ENCODE measurements at regions not wholly inside any gene's neighbourhood (a gene's known extent, or its start where the extent isn't known, plus 50 kb on each side); places are given as distances from the start of the nearest gene placed in this dataset.

- Histone ChIP-seq H3K4me1 (ENCODE audit: control insufficient read depth, extremely low read depth, insufficient read depth, low read length) (no peaks in the 10 kb centered on the region), H3K79me2 (ENCODE audit: control insufficient read depth, insufficient read depth, low read length) (no peaks in the 10 kb centered on the region), H4K20me1 (ENCODE audit: control insufficient read depth, extremely low read depth, insufficient read depth, low read length) (no peaks in the 10 kb centered on the region), H3K36me3 (ENCODE audit: control insufficient read depth, insufficient read depth, low read length) (no peaks in the 10 kb centered on the region), H3K27ac (ENCODE audit: insufficient read depth, low read length) (no peak overlapping the region), H3K4me2 (ENCODE audit: extremely low read depth, insufficient read depth, low read length) (no peak overlapping the region), H3K9ac (ENCODE audit: insufficient read depth, low read length) (no peak overlapping the region), H3K27me3 (ENCODE audit: control insufficient read depth, insufficient read depth, low read length) (no peaks in the 10 kb centered on the region), H2AFZ (ENCODE audit: low read length) (no peak overlapping the region), H3K9me3 (ENCODE audit: control insufficient read depth, insufficient read depth, low read depth, low read length) (no peaks in the 10 kb centered on the region), H3K4me3 (replicated peaks in 1 of 4; ENCODE audit: control extremely low read depth in 1 of 4, insufficient read depth in 1 of 4, low read depth in 3 of 4, low read length in 4 of 4) (no peak overlapping the region)
- TF ChIP-seq CTCF (conservative IDR thresholded peaks at IDR 0.05 in 1 of 2, IDR thresholded peaks at IDR 0.05 in 1 of 2; ENCODE audit: low read depth in 1 of 2, low read length in 2 of 2), result no peak
- TF ChIP-seq EZH2 (IDR thresholded peaks at IDR 0.05; ENCODE audit: low read length, missing control alignments), result no peak
- DNase-seq (ENCODE audit: low read depth in 2 of 2), result no peak
Measured at GRCh38 chr2:41775366-41776025, 272.3 kb upstream of the PKDCC start.

DNA sequence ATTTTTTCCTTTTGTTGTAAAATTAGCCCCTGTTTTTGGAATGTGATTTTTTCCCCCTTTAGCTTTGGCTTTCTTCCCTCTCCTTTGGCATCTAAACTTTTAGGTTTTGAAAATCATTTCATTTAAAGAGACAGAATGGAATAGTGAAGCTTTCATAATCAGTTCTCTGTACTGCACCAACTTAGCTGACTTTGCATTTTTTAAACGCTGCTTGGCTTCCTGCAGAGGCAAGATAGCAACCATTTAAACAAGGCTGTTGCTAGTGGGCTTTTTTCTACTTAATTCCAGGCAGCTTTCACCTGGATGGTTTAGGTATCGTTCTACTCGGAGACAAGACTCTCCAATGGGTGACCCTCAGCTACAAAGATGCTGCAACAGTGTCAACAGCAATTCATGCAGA is 267.9 kb upstream of the PKDCC start:
- TF ChIP-seq EZH2 (IDR thresholded peaks at IDR 0.05; ENCODE audit: low read length, missing control alignments), result no peak
- no peak for TF ChIP-seq CTCF (conservative IDR thresholded peaks at IDR 0.05 in 1 of 2, IDR thresholded peaks at IDR 0.05 in 1 of 2; ENCODE audit: low read depth in 1 of 2, low read length in 2 of 2)
- no peak overlapping the region for H3K4me2 ChIP-seq (ENCODE audit: extremely low read depth, insufficient read depth, low read length)
- no peaks in the 10 kb centered on the region for H3K9me3 ChIP-seq (ENCODE audit: control insufficient read depth, insufficient read depth, low read depth, low read length)
- H3K9ac ChIP-seq (ENCODE audit: insufficient read depth, low read length), result no peak overlapping the region
- H4K20me1 ChIP-seq (ENCODE audit: control insufficient read depth, extremely low read depth, insufficient read depth, low read length), result no peaks in the 10 kb centered on the region
- no peak overlapping the region for H2AFZ ChIP-seq (ENCODE audit: low read length)
- no peak overlapping the region for H3K27ac ChIP-seq (ENCODE audit: insufficient read depth, low read length)
- H3K27me3 ChIP-seq (ENCODE audit: control insufficient read depth, insufficient read depth, low read length), result no peaks in the 10 kb centered on the region
- no peak for DNase-seq (ENCODE audit: low read depth in 2 of 2)
- no peaks in the 10 kb centered on the region for H3K79me2 ChIP-seq (ENCODE audit: control insufficient read depth, insufficient read depth, low read length)
- no peaks in the 10 kb centered on the region for H3K4me1 ChIP-seq (ENCODE audit: control insufficient read depth, extremely low read depth, insufficient read depth, low read length)
- H3K4me3 ChIP-seq (replicated peaks in 1 of 4; ENCODE audit: control extremely low read depth in 1 of 4, insufficient read depth in 1 of 4, low read depth in 3 of 4, low read length in 4 of 4), result no peak overlapping the region
- no peaks in the 10 kb centered on the region for H3K36me3 ChIP-seq (ENCODE audit: control insufficient read depth, insufficient read depth, low read length)

DNA sequence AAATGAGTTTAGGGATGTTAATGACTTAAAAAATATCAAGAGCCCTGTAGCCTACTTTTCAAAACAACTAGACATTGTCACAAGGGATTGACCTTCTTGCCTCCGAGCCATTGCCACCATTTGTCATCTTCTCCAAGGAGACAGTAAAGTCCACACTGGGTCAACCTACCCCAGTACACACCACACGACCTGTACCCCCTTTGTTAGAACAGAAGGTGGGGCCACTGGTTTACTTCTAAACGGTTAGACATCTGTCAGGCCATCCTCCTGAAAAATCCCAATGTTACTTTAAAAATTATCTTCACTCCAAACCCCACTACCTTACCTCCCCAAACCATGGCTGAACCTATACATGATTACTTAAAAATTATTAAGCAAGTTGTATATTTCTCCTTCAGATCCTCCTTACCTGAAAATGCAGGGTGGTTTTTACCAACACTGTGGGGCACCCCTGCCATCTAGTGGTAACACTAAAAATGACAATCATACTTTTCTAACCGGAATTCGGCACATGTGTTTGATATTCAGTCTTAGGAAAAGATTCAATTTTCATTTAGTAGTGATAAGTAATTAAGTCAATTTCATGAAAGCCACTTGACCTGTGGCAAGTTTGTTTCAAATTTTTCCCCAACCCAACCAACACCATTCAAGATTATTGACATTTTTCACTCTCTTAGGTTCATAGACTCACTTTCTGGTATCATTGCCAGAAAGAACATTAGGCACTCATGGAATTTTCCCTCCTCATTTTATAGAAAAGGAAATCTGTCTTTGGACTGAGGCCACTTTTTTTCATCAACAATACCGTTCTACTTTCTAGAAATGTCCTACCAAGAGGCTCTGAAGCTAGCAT is 265.3 kb upstream of the PKDCC start:
- DNase-seq (ENCODE audit: low read depth in 2 of 2), result peak; percentile 13 to 44
- TF ChIP-seq EZH2 (IDR thresholded peaks at IDR 0.05; ENCODE audit: low read length, missing control alignments) (no peak), CTCF (conservative IDR thresholded peaks at IDR 0.05 in 1 of 2, IDR thresholded peaks at IDR 0.05 in 1 of 2; ENCODE audit: low read depth in 1 of 2, low read length in 2 of 2) (peak; percentile 78 to 83)
- H4K20me1 ChIP-seq (ENCODE audit: control insufficient read depth, extremely low read depth, insufficient read depth, low read length), result no peaks in the 10 kb centered on the region
- H3K4me2 ChIP-seq (ENCODE audit: extremely low read depth, insufficient read depth, low read length), result no peak overlapping the region
- no peaks in the 10 kb centered on the region for H3K9me3 ChIP-seq (ENCODE audit: control insufficient read depth, insufficient read depth, low read depth, low read length)
- no peak overlapping the region for H2AFZ ChIP-seq (ENCODE audit: low read length)
- H3K27ac ChIP-seq (ENCODE audit: insufficient read depth, low read length), result no peak overlapping the region
- H3K4me3 ChIP-seq (replicated peaks in 1 of 4; ENCODE audit: control extremely low read depth in 1 of 4, insufficient read depth in 1 of 4, low read depth in 3 of 4, low read length in 4 of 4), result no peak overlapping the region
- no peaks in the 10 kb centered on the region for H3K36me3 ChIP-seq (ENCODE audit: control insufficient read depth, insufficient read depth, low read length)
- H3K79me2 ChIP-seq (ENCODE audit: control insufficient read depth, insufficient read depth, low read length), result no peaks in the 10 kb centered on the region
- H3K4me1 ChIP-seq (ENCODE audit: control insufficient read depth, extremely low read depth, insufficient read depth, low read length), result no peaks in the 10 kb centered on the region
- H3K9ac ChIP-seq (ENCODE audit: insufficient read depth, low read length), result no peak overlapping the region
- no peaks in the 10 kb centered on the region for H3K27me3 ChIP-seq (ENCODE audit: control insufficient read depth, insufficient read depth, low read length)

Measured in fibroblast of lung (primary cell).